GM19467 (cell line): ENCODE measurements at regions not wholly inside any gene's neighbourhood (a gene's known extent, or its start where the extent isn't known, plus 50 kb on each side); places are given as distances from the start of the nearest gene placed in this dataset.

Experiments used
- ATAC-seq: cut with Tn5 transposase; IDR thresholded peaks from one replicate; pipeline ENCODE4 v1.9.1; 2021; ENCODE audit warnings: mild to moderate bottlenecking, moderate library complexity; ENCODE audit not compliant: unreplicated experiment

- no peak for ATAC-seq
Measured at GRCh38 chr2:120912101-120912985, 176.7 kb downstream of the GLI2 start.

GRCh38 chr2:120913972-120914838 lies 178.5 kb downstream of the GLI2 start:
- no peak for ATAC-seq

- no peak for ATAC-seq
Measured at GRCh38 chr2:120914839-120915521, 179.3 kb downstream of the GLI2 start.

GRCh38 chr2:120915670-120916069 lies 180.0 kb downstream of the GLI2 start:
- ATAC-seq: no peak

- no peak for ATAC-seq
Measured at GRCh38 chr2:120916446-120916845, 180.8 kb downstream of the GLI2 start.

- no peak for ATAC-seq
Measured at GRCh38 chr2:120917886-120918285, 182.2 kb downstream of the GLI2 start.

GRCh38 chr2:120919216-120919615 lies 183.5 kb downstream of the GLI2 start:
- ATAC-seq: no peak

GRCh38 chr2:120919771-120920453 lies 184.2 kb downstream of the GLI2 start:
- no peak for ATAC-seq

- no peak for ATAC-seq
Measured at GRCh38 chr2:120920454-120921148, 184.9 kb downstream of the GLI2 start.

GRCh38 chr2:120921457-120921856 lies 185.8 kb downstream of the GLI2 start:
- no peak for ATAC-seq

GRCh38 chr2:120922571-120923332 lies 187.1 kb downstream of the GLI2 start:
- ATAC-seq: no peak

GRCh38 chr2:120923426-120923825 lies 187.8 kb downstream of the GLI2 start:
- no peak for ATAC-seq

- no peak for ATAC-seq
Measured at GRCh38 chr2:120924924-120925323, 189.3 kb downstream of the GLI2 start.

GRCh38 chr2:120926463-120927264 lies 191.0 kb downstream of the GLI2 start:
- no peak for ATAC-seq

- no peak for ATAC-seq
Measured at GRCh38 chr2:120927265-120927628, 191.6 kb downstream of the GLI2 start.

- ATAC-seq: no peak
Measured at GRCh38 chr2:120929829-120930228, 194.2 kb downstream of the GLI2 start.

GRCh38 chr2:120930236-120930635 lies 194.6 kb downstream of the GLI2 start:
- ATAC-seq: no peak

- no peak for ATAC-seq
Measured at GRCh38 chr2:120930864-120931263, 195.2 kb downstream of the GLI2 start.

- ATAC-seq: no peak
Measured at GRCh38 chr2:120932472-120932871, 196.8 kb downstream of the GLI2 start.
